ENCODE measurements at regions not wholly inside any gene's neighbourhood (a gene's known extent, or its start where the extent isn't known, plus 50 kb on each side); places are given as distances from the start of the nearest gene placed in this dataset.

- DNase-seq (ENCODE audit: low read depth in 4 of 4, low spot score in 1 of 4): no peak
Measured at GRCh38 chr1:58430421-58431275, 115.9 kb downstream of the OMA1 start.

DNA sequence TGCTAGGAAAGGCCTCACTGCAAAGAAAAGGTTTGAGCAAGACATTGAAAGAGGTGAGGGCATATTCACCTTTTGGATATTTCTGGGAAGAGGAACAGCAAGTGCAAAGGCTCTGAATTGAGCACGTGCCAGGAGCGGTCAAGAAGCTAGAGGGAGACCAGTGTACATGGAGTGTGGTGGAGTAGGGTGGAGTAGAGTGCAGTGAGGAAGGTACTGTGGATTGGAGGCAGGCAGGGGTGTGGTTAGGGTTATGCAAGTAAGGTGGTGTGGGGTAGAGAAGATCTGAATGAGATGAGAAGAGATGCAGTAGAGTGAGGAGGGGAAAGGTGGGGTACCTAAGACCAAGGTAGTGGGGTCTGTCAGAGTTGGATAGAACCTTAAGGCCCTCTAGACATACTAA, 119.6 kb downstream of the OMA1 start:
- no peak for DNase-seq (ENCODE audit: low read depth in 4 of 4, low spot score in 1 of 4)

DNA sequence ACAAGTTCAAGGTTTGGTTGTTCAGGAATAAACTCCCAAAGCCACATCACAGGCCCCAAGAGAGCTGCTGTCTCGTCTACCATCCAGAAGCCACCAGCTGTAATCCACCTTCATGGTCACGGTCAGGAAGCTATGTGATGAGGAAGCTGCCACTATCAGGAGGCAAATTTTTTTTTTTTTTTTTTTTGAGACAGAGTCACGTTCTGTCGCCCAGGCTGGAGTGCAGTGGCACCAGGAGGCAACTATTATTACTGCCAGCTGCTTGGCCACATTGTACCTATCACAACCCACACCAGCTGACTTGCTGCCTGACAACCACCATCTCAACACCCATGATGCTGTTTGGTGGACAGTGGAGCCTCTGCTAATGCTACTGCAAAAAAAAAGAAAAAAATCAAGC, 124.1 kb downstream of the OMA1 start:
- DNase-seq (ENCODE audit: low read depth in 4 of 4, low spot score in 1 of 4): no peak

- no peak for DNase-seq (ENCODE audit: low read depth in 4 of 4, low spot score in 1 of 4)
Measured at GRCh38 chr1:58418283-58419228, 128.0 kb downstream of the OMA1 start.

DNA sequence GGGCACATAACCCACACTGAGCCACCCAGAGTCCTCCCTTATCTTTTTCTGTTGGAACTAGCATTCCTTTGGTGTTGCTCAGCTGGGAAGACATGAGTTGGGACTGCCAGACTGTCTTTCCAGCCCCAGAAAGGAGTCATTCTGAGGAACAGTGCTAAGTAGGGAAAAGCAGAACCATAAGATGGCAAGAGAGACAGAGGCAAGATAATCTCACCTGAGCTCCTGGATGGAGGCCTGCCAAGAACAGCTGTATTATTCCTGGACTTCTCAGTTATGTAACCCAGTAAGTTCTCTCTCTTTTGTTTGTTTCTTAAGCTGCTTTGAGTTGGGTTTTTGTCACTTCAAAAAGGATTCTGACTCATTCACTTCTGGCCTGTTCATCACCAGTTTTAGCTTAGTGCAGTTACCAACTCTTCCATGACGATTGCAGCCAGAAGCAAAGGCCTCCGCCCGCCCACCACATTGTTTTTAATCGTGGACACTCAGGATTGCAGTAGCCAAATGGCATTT, 134.4 kb downstream of the OMA1 start:
- DNase-seq (ENCODE audit: low read depth in 4 of 4, low spot score in 1 of 4): no peak

DNA sequence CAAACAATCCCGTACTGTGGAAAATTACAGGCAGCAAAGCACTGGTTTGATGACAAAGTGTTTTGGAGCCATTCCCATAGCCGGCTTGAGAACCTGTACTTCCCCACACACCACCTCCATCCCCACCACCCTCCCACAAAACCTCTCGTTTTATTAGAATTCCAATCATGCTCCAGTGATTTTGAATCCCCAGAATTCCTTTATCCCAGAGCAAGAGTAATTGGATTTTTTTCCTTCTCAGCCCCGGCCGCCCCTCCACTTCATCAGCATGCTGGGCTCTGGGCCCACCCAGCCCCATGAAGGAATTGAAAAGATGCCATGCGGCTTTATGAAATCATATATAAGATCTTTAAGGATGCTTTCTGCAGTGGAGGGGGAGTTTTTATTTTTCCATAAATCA, 136.6 kb downstream of the OMA1 start:
- no peak for DNase-seq (ENCODE audit: low read depth in 4 of 4, low spot score in 1 of 4)

GRCh38 chr1:58409336-58409735, 137.2 kb downstream of the OMA1 start:
- DNase-seq (ENCODE audit: low read depth in 4 of 4, low spot score in 1 of 4): no peak

DNA sequence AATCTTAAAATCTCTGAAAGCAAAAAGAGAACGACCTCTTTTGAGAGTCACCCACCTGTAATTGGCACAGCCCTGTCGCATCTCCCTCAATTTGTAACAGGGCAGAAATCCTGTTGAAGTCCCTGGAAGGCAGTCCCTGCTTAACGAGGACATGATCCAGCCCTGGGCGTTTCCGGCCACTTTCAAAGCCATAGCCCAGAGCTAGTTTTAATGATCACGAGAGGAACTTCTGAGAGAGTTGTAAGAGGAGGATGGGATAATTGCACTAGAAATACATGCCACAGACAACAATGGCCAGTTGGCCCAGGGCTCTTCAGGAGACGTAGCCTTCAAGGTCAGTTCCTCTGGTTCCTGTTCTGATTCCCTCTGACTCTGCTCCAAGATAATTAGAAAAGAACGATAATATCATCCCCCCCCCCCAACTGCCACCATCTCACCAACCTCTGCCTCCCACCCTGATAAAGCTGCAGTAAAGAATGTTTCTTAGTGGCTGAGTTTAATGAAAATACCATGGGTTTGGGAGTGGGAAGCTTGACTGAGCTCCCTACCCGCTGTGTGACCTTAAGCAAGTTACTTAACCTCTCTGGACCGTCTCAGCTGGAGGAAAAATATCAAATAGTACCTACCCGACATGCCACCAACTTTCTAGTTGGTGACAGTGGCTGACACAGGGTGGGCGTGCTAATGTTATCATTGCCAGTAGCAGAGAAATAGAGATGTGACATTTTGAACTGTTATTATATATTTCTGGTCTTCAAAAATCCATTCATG, 140.0 kb downstream of the OMA1 start:
- no peak for DNase-seq (ENCODE audit: low read depth in 4 of 4, low spot score in 1 of 4)

- DNase-seq (ENCODE audit: low read depth in 4 of 4, low spot score in 1 of 4): no peak
Measured at GRCh38 chr1:58405660-58406059, 140.9 kb downstream of the OMA1 start.

DNA sequence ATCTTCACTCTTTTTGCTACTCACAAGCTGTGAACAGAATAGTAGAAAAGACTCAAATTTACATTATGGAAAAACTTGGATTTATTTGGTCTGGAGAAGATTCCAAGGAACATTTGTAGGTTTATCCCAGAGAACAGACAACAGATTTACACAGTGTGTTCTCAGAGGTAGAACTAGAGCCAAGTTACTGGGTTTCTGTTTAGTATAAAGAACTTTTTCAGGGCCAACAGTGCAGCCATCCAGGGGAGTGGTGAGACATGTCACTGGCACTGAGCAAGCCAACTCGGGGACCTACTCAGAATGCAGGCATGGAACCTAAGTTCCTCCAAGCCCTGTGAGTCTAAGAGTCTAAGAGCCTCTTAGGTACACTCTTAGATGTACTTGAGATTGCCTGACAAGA, 142.6 kb downstream of the OMA1 start:
- no peak for DNase-seq (ENCODE audit: low read depth in 4 of 4, low spot score in 1 of 4)

- DNase-seq (ENCODE audit: low read depth in 4 of 4, low spot score in 1 of 4): no peak
Measured at GRCh38 chr1:58402444-58402843, 144.1 kb downstream of the OMA1 start.

- DNase-seq (ENCODE audit: low read depth in 4 of 4, low spot score in 1 of 4): no peak
Measured at GRCh38 chr1:58401991-58402390, 144.5 kb downstream of the OMA1 start.

GRCh38 chr1:58399176-58399575, 147.3 kb downstream of the OMA1 start:
- DNase-seq (ENCODE audit: low read depth in 4 of 4, low spot score in 1 of 4): no peak

GRCh38 chr1:58398714-58399113, 147.8 kb downstream of the OMA1 start:
- DNase-seq (ENCODE audit: low read depth in 4 of 4, low spot score in 1 of 4): no peak

GRCh38 chr1:58397187-58397820, 149.2 kb downstream of the OMA1 start:
- no peak for DNase-seq (ENCODE audit: low read depth in 4 of 4, low spot score in 1 of 4)

GRCh38 chr1:58396150-58396549, 150.4 kb downstream of the OMA1 start:
- no peak for DNase-seq (ENCODE audit: low read depth in 4 of 4, low spot score in 1 of 4)

GRCh38 chr1:58395355-58395754, 151.2 kb downstream of the OMA1 start:
- DNase-seq (ENCODE audit: low read depth in 4 of 4, low spot score in 1 of 4): no peak

DNA sequence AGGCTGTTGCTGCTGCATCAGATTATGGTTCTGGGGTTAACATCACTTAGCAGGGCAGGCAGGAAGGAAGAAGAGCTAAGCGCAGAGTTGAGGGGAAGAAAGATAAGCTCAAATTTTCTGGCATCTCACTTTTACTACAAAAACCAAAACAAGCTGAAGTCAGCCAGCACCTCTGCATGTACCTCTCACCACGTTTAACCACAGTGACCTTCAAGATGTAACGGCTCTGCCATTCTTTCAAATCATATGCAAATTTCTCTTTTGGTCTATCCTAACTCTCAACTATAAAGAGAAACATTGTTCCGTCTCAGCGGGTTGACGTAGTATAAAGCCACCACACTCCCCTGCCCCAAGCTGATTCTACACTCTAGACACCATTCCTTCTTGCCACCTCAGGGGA, 154.4 kb downstream of the OMA1 start:
- no peak for DNase-seq (ENCODE audit: low read depth in 4 of 4, low spot score in 1 of 4)

- no peak for DNase-seq (ENCODE audit: low read depth in 4 of 4, low spot score in 1 of 4)
Measured at GRCh38 chr1:58391514-58391913, 155.0 kb downstream of the OMA1 start.

- no peak for DNase-seq (ENCODE audit: low read depth in 4 of 4, low spot score in 1 of 4)
Measured at GRCh38 chr1:58391056-58391455, 155.5 kb downstream of the OMA1 start.

GRCh38 chr1:58390091-58390490, 156.4 kb downstream of the OMA1 start:
- DNase-seq (ENCODE audit: low read depth in 4 of 4, low spot score in 1 of 4): no peak

Measured in stimulated activated CD4-positive, alpha-beta T cell treated with anti-CD3 and anti-CD28 coated beads, Interleukin-1b, Interleukin-23, amount 100 ng/mL, for 24 hours (primary cell).